ENCODE measurements at regions not wholly inside any gene's neighbourhood (a gene's known extent, or its start where the extent isn't known, plus 50 kb on each side); places are given as distances from the start of the nearest gene placed in this dataset.
"Not testable (repeated sequence)": the region's sequence is repeated elsewhere in the genome, so short reads cannot be mapped to it uniquely, and the experiment has no call there.

DNA sequence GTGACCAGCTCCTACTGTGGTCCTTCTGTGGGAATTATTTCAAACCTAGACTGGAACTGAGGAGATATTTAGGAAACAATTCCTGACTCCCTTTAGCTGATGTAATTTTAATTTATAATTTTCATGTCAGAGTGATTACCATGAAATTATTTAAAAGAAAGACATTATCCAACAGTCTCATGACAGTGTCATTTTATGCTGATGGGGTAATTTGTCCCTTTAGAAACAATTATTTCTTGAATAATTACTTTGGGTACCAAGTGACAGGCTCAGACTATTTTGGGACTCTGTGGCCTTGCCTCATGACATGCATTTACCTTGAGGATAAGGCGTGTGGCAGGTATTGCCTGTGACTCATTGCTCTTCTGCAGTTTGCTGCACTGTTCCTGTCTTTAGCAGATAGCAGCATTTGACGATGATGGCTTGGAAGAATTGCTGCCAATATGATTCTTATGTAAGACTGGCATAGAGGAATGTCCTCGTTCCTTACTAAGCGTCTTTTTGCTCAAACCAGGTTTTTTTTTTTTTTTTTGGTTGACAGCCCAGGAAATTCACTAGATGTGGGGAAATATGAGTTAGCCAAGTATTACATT lies 206.0 kb upstream of the HMCN1 start:
- DNase-seq, result no peak

DNA sequence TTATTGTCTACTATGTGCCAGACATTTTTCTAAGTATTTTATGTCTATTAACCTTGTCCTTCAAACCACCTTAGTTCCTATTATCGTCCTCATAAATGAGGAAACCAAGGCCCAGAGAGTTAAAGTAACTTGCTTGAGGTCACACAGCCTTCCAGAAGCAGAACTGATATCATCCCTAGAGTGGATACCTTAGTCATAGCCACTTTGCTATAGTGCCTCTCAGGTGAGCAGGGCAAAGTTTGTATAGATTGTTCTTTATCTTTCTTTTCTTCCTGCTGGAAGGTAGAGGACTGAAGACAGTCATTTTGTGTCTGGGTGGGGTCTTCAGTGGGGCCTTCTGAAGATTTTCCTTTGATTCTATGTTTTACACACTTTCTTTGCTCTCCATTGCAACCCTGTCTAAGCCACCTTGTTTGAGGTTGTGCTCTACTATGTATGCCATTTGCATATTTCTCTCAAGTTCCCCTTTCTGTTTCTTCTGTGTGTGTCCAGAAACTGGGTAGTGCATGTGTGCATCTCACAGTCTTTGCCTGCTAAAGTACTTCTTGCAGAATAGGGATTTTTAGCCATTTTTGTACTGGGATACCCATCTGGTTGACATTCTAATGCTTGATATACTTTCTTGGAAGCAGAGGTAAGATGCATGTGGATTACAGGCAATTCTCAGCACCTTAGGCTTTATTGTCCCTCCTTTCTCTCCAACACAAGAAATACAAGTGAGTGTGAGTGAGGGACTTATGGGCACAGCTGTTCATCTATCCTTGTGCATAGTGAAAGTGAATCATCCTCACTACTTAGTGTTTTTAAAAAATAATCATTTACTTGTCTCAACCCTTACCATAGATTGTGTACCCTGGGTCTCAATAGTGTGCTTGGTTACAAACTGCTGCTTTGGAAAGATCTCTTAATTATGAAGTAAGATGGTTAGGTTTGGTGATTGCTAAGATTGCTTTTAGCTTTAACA lies 207.6 kb upstream of the HMCN1 start:
- Mint-ChIP-seq H3K27me3 (ENCODE audit: unreplicated experiment) (no peaks in the 10 kb centered on the region), H3K9me3 (ENCODE audit: low read depth, unreplicated experiment) (peaks cover 6% of the 10 kb centered on the region), H3K36me3 (ENCODE audit: insufficient read depth, unreplicated experiment) (no peaks in the 10 kb centered on the region), H3K27ac (ENCODE audit: unreplicated experiment) (no peak overlapping the region), H3K4me3 (ENCODE audit: low read depth, unreplicated experiment) (no peak overlapping the region), H3K4me1 (ENCODE audit: low read depth, unreplicated experiment) (no peaks in the 10 kb centered on the region)
- TF ChIP-seq, protein P1, sequence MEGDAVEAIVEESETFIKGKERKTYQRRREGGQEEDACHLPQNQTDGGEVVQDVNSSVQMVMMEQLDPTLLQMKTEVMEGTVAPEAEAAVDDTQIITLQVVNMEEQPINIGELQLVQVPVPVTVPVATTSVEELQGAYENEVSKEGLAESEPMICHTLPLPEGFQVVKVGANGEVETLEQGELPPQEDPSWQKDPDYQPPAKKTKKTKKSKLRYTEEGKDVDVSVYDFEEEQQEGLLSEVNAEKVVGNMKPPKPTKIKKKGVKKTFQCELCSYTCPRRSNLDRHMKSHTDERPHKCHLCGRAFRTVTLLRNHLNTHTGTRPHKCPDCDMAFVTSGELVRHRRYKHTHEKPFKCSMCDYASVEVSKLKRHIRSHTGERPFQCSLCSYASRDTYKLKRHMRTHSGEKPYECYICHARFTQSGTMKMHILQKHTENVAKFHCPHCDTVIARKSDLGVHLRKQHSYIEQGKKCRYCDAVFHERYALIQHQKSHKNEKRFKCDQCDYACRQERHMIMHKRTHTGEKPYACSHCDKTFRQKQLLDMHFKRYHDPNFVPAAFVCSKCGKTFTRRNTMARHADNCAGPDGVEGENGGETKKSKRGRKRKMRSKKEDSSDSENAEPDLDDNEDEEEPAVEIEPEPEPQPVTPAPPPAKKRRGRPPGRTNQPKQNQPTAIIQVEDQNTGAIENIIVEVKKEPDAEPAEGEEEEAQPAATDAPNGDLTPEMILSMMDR (IDR thresholded peaks at IDR 0.05; ENCODE audit: unreplicated experiment), result no peak
- DNase-seq, result no peak
- CTCF ChIA-PET, result interaction anchor here (0.6 to 1.0 kb wide), 2 partner anchors 154 to 160 kb away, joined by 3 to 5 read pairs; no protein-coding TSS in a partner anchor
- intact Hi-C loops (cut with micrococcal nuclease; ENCODE audit: unreplicated experiment), result no loop called here
- no TSS peak for BruUV-seq (replicated peaks)

More for the DNA sequence above, 206.0 kb upstream of the HMCN1 start:
- Mint-ChIP-seq H3K9me3 (ENCODE audit: low read depth, unreplicated experiment) (peaks cover 3% of the 10 kb centered on the region), H3K27ac (ENCODE audit: unreplicated experiment) (no peak overlapping the region), H3K4me1 (ENCODE audit: low read depth, unreplicated experiment) (no peaks in the 10 kb centered on the region), H3K36me3 (ENCODE audit: insufficient read depth, unreplicated experiment) (no peaks in the 10 kb centered on the region), H3K4me3 (ENCODE audit: low read depth, unreplicated experiment) (no peak overlapping the region), H3K27me3 (ENCODE audit: unreplicated experiment) (no peaks in the 10 kb centered on the region)
- CTCF ChIA-PET, result no interaction called here
- TF ChIP-seq, protein P1 (IDR thresholded peaks at IDR 0.05; ENCODE audit: unreplicated experiment), result no peak
- intact Hi-C loops (cut with micrococcal nuclease; ENCODE audit: unreplicated experiment), result no loop called here
- BruUV-seq (replicated peaks), result no TSS peak

DNA sequence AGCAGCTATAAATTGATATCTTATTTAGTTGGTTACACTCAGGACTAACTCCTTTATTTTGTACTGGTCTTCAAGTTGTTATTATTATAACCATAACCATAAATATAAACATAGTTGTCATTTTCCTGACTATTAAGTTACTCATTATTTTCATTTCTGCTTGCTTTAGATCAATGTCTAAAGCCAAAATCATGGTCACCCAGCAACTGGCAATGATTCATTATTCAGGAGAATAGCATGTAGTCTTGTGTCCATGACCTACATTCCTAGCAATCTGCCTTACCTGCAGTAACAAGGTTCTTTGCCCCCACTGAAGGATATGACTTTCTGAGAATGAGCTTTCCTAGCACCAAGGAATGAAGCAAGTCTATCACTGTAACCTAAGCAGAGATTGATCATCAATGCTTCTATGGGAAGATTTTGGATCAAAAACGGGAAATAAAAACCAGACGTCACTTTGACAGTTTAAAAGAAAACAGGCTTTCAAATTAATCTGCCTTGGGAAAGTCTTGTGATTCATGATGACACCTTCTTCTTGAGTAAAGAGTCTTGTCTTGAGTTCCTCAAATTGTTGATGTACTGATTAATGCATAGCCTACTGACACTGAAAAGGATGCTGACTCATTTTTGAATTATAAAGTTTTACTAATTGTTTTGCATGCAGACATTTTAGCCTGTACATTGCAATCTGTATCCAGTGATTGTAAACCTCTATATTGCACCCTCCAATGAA lies 203.3 kb upstream of the IVNS1ABP start:
- DNase-seq, result no peak
- Mint-ChIP-seq H3K27ac (ENCODE audit: unreplicated experiment) (no peak overlapping the region), H3K4me1 (ENCODE audit: low read depth, unreplicated experiment) (no peaks in the 10 kb centered on the region), H3K4me3 (ENCODE audit: low read depth, unreplicated experiment) (no peak overlapping the region), H3K27me3 (ENCODE audit: unreplicated experiment) (no peaks in the 10 kb centered on the region), H3K9me3 (ENCODE audit: low read depth, unreplicated experiment) (peaks cover 5% of the 10 kb centered on the region), H3K36me3 (ENCODE audit: insufficient read depth, unreplicated experiment) (no peaks in the 10 kb centered on the region)
- intact Hi-C loops (cut with micrococcal nuclease; ENCODE audit: unreplicated experiment), result no loop called here
- no TSS peak for BruUV-seq (replicated peaks)
- CTCF ChIA-PET, result no interaction called here
- TF ChIP-seq, protein P1 (IDR thresholded peaks at IDR 0.05; ENCODE audit: unreplicated experiment), result no peak

DNA sequence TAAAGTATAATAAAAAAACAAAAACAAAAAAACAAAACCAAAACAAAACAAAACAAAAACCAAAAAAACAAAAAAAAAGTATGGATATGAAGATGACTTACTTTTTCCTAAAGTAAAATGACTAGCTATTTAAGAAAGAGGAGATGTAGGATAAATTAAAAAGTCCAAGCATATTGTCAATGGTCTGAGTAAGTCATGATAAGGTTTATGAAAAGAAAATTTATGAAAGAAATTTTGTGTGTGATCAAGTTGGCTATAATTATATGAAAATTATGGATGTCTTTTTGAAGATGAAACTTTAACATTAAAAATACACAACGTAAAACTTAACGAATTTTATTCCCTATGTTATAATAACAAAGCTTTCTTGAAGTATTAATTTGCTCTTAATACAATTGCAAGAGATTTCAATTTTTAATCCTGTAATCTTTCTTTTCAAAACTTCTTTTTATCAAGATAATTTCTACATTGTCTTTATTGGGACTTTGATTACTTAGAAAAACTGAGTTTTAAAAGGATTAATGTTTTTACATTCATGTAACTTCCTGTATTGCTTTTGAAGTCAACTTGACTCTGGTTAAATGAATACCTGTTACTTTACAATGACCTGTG lies 200.9 kb upstream of the IVNS1ABP start:
- Mint-ChIP-seq H3K4me3 (ENCODE audit: low read depth, unreplicated experiment) (no peak overlapping the region), H3K27me3 (ENCODE audit: unreplicated experiment) (no peaks in the 10 kb centered on the region), H3K4me1 (ENCODE audit: low read depth, unreplicated experiment) (peaks cover 17% of the 10 kb centered on the region), H3K9me3 (ENCODE audit: low read depth, unreplicated experiment) (peaks cover 10% of the 10 kb centered on the region), H3K36me3 (ENCODE audit: insufficient read depth, unreplicated experiment) (no peaks in the 10 kb centered on the region), H3K27ac (ENCODE audit: unreplicated experiment) (no peak overlapping the region)
- no peak for DNase-seq
- BruUV-seq (replicated peaks), result no TSS peak
- intact Hi-C loops (cut with micrococcal nuclease; ENCODE audit: unreplicated experiment), result no loop called here
- TF ChIP-seq, protein P1 (IDR thresholded peaks at IDR 0.05; ENCODE audit: unreplicated experiment), result no peak
- CTCF ChIA-PET, result no interaction called here

DNA sequence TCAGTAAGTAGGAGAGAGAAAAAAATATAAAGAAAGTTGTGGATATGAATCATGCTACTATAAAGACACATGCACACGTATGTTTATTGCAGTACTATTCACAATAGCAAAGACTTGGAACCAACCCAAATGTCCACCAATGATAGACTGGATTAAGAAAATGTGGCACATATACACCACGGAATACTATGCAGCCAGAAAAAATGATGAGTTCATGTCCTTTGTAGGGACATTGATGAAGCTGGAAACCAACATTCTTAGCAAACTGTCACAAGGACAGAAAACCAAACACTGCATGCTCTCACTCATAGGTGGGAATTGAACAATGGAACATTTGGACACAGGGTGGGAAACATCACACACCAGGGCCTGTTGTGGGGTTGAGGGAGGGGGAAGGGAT lies 200.3 kb upstream of the IVNS1ABP start:
- intact Hi-C loops (cut with micrococcal nuclease; ENCODE audit: unreplicated experiment), result not testable (repeated sequence)

More for the DNA sequence above, 200.3 kb upstream of the IVNS1ABP start:
- CTCF ChIA-PET; H3K4me3 Mint-ChIP-seq (ENCODE audit: low read depth, unreplicated experiment); DNase-seq; H3K27ac Mint-ChIP-seq (ENCODE audit: unreplicated experiment); H3K36me3 Mint-ChIP-seq (ENCODE audit: insufficient read depth, unreplicated experiment); H3K27me3 Mint-ChIP-seq (ENCODE audit: unreplicated experiment); BruUV-seq (replicated peaks); H3K9me3 Mint-ChIP-seq (ENCODE audit: low read depth, unreplicated experiment): not testable (repeated sequence)
- H3K4me1 Mint-ChIP-seq (ENCODE audit: low read depth, unreplicated experiment), result peaks cover 17% of the 10 kb centered on the region
